Limb (tissue), 2 donors: ENCODE measurements at regions not wholly inside any gene's neighbourhood (a gene's known extent, or its start where the extent isn't known, plus 50 kb on each side); places are given as distances from the start of the nearest gene placed in this dataset.
"Not testable (repeated sequence)": the region's sequence is repeated elsewhere in the genome, so short reads cannot be mapped to it uniquely, and the experiment has no call there.

Experiments
- DNase-seq, 2 donors: peaks; one replicate each; pipeline ENCODE4 v3.0.0-alpha.2; 2016; ENCODE audit errors: extremely low spot score in 2 of 2

DNA sequence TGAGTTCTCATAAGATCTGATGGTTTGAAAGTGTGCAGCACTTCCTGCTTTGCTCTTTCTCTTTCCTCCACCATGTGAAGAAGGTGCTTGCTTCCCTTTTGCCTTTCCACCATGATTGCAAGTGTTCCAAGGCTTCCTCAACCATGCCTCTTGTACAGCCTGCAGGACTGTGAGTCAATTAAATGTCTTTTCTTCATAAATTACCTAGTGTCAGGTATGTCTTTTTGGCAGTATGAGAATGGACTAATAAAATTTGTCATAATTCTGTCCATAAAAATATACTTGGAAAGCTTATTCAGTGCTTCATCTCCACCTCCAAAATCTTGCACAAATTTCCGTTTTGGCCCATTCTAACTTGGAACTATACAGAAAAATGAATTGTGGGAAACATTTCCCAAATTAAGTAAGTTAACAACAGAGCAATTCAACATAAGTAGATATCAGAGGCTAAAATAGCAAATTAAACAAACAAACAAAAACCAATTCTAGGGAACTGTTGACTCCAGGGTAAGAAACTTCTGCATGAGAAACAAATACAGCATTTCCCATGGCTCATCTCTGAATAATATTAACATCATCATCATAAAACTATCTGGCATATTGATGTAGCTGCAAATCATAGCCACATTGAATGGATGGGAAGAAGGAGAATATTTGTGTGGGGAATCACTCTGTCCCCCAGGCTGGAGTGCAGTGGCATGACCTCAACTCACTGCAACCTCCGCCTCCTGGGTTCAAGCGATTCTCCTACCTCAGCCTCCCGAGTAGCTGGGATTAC lies 459.5 kb upstream of the FAR2 start:
- DNase-seq, result no peak

DNA sequence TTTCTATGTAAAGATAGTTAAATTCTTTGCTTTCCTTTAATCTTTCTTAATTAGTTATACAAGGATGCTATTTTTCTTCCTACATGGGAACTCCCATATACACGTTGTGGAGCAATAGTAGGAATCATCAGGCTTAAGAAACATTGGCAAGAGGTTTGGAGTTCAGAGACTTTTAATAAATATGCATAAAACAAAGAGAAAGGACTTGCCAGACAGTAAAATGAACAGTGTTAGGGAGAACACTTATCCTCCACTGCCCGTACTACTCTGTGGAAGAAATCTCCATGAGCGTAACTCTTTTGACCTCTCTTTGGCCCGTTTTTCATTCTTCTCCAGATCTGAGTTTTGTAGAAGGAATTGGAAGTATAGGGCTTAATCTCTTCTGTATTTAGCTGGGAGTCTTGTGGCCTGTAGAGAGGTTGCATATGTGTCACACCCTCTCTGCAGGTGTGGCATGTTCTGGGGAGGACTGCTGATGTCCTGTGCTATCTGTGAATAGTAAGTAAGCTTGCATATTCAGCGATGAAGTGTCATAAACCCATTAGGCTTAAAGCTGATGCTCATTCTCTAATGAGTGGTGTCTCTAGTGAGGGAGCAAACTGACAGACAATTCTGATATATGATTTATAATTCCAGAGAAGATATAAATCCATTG lies 455.4 kb upstream of the FAR2 start:
- no peak for DNase-seq

DNA sequence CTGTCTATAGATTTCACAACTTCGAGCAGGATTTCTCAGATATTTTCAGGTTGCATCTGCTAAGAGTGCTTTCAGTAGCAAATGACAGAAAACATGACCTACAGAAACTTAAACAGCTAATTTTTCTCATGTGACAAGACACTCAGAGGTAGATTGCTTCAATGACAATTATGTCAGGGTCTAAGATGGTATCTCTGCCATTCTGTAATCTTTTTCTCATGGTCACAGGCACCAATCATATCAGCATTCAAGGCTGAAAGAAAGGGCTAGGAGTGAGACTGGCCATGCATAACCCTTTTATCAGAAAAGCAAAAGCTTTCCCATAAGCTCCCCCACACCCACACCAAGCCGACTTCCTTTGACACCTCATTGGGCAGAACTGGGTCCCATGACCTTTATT lies 450.5 kb upstream of the FAR2 start:
- no peak for DNase-seq

DNA sequence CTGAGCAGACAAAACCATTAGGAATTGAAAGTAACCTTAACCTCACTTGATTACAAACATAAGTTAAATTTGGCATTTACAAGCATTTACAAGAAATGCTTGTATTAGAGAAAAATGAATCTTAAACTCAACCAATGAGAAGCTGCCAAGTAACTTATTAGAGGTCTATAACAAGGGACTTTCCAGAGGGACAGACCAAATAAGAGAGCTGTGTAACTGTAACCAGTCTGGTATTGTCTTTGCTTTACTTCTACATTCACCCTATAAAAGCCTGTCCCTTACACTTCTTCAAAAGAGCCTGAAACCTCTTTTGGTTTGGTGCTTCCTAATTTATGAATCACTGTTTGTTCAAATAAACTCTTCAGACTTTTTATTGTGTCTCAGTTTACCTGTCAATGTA lies 450.0 kb upstream of the FAR2 start:
- no peak for DNase-seq

DNA sequence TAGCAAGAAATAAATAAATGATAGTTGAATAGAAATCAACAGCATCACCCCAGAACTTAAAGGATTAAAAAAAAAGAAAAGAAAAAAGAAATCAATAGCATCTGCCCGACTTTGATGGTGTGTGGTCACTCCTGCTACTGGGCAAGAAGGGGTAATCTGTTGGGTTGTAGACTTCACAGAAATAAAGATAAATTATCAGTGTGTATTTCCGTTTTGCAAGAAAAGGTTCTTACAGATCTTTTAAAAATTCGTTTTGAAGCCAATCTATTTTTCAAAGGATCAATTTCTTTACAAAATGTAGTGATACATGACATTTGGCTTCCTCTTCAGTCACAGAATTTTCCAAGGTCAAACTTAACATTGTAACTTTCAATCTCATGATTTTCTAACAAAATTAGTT lies 448.9 kb upstream of the FAR2 start:
- no peak for DNase-seq

DNA sequence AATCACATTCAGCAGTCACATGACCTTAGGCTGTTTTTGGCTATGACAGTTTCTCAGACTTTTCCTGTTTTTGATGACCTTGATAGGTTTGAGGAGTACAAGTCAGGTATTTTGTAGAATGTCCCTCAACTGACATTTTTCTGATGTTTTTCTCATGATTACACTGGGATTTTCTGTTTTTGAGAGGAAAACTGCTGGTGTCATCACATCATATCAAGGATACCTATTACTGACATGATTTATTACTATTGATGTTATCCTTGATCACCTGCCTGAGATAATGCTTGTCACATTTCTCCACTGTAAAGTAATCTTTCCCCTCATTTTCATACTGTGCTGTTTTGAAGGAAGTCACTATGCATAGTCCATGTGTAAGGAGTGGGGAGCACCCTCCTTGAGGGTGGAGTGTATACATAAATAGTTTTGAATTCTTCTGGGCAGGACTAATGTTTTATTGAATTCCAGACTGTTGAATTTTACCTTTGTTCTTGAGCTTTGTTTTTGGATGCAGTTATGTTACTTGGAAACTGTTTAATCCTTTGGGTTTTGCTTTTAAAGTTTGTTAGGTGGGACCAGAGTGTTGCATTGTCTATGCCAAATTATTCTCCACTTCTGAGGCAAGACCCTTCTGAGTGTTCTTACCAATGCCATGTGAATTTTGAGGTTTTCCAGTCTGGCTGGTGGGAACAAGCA lies 444.5 kb upstream of the FAR2 start:
- DNase-seq, result no peak

DNA sequence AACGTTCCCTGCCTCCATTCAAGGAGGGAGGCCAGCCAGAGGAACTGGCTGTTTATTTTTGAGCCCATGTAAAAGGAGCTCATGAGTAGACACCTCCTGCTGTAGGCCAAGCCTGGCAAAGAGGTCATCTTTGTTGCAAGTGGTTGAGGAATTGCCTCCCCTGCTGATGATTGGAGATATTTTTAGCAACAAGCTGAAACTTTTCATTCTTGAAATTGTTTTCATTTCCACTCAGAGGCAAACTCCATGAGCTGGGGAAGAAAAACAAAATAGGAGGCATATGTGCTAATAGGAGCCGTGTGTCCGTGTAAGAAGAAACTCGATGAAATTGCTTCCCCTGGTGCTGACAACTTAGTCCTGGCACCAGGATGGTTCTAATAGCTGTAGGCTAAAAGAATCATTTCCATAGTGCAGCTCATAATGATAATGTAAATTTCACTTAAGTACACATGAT lies 440.1 kb upstream of the FAR2 start:
- DNase-seq, result no peak

DNA sequence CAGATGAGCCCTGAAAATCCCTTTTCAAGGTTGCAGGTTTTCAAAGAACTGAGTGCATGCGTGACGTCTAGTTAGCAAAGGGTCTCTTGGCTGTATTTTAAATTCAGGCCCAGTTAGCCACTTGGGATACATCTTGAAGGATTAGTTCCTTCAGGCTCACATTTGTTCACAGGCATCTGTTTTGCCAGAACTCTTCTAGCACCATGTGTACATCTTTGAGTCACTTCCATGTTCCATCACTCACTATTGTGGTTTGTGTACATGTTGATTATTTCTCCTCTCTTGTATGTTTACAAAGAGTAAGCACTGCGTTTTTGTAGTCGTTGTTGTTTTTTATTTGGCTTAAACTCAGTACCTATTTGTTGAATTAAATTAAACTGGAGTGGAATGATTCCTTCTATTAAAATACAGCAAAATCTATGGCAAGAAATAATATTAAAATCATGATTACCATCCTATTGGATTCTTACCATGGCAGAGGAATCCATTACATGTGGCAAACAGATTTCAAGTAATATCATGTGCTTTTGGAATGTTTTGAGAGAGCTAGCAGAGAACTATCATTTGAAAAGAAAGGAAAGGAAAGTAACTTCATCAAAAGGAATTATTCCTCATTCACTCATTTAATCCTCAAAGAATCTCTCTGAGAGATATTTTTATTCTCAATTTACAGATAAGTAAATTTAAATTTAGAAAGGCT lies 438.9 kb upstream of the FAR2 start:
- DNase-seq, result no peak

DNA sequence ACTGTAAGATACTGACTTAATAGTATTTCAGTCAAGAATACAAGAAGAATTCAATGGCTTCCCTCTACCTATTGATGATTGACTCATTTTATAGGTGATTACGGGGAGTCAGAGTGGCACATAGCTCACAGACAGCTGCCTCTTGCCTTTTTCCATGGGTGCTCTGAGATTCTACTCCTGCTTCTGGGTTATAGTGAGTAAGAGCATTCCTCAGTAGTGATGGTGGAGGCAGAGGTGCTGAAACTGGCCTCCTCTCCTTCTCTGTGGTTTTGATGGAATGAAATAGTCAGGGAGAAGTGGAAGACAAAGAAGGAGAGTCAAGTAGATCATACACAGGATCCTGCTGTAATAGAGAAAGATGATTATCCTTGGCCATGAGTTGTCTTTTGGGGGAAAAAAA lies 438.2 kb upstream of the FAR2 start:
- no peak for DNase-seq

DNA sequence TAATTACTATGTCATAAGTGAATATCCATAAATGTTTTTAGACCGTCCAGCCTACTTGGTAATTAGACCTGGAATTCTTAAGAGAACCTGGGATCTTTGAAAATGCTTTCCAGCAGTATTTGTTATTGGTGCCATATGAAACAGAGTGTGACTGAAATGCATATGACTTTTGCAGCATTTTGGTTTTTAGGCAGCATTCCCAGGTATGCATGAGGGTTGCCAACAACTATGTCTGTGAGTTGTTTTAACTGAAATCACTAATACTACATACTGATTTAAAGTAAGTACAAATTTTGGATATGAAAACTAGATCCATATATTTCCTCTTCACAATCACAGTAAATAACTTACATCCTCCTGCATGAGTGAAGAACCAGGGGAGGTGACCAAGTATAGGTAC lies 437.7 kb upstream of the FAR2 start:
- DNase-seq, result no peak

DNA sequence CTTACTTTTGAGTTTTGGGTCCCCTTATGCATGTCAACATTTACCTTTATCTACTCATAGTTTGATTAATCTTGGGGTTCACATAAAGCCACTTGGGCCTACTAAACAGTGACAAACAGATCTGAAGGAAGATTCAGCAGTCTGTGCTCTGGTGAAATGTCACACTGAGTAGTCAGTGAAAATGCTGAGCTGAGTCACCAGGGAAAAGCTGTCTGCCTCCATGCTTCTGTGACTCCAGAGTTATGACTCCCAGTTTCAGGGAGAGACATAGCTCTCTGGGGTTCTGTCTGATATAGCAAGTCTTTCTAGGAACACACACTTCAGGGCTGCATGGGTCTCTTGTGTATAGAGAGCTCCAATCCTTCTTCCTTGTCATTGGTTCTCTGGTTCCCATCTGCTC lies 406.3 kb upstream of the FAR2 start:
- DNase-seq, result no peak

DNA sequence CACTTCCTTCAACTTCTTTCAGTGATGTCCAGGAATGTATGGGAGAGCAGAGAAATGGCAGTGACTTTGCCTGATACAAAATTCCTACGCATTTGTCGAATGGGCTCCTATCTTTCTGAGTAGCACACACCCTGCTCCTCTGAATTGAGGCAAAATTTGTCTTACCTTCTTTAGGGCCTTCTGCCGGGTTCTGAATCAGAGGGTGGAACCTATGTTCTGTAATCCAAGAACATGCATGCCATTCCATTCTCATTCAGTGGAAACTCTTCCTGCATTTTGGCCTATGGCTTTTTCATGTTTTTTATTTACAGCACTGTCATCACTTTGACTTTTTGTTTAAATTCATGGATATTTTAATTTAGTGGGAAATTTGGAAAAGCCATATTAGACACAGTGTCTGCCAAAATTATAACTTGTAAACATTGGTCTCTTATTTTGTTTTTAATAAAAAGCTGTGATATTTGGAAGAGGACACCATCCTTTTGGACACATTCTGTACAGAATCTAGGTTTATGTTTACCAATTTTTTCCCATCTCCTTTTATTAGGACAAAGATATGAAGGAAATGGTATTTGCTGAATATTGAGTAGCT lies 402.2 kb upstream of the FAR2 start:
- no peak for DNase-seq

DNA sequence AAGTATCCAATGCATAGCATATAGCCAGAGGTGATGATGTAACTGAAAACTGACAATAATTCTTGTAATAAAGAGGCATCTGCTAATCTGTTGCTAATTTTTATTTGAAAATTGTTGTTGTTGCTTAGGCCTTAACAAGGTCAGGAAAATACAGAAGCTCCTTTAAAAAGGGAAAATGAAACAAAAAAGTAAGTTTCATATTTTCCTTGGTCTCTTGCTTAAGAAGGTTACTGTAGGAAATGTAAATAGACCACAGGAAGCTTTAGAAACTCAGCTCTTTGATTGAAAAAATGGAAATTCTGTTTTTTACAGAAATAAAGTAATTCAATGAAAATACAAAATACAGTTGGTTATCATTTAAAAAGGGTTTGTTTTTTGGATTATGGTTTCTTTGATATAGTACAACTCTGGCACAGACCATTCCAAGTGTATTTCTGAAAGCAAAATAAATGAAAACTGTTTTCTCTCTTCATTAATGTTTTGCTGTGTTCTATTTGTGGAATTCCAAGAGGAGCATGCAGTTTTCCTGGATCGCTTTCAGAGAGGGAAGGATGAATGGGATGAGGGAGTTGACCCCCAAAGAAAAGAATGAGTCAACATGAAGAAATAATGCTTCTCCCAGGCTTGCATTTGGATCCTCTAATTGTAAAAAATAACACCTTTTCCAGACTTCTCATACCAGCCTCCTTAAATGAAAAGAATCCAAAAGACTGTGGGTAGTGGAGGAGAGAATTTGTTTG lies 398.0 kb upstream of the FAR2 start:
- DNase-seq, result no peak

DNA sequence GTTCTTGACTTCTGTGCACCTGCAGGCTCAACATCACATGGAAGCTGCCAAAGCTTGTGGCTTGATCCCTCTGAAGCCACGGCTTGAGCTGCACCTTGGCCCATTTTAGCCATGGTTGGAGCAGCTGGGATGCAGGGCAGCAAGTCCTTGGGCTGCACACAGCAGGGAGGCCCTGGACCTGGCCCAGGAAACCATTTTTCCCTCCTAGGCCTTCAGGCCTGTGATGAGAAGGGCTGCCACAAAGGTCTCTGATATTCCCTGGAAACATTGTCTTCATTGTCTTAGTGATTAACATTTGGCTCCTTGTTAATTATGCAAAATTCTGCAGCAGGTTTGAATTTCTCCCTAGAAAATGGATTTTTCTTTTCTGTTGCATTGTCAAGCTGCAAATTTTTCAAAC lies 394.1 kb upstream of the FAR2 start:
- DNase-seq, result no peak

DNA sequence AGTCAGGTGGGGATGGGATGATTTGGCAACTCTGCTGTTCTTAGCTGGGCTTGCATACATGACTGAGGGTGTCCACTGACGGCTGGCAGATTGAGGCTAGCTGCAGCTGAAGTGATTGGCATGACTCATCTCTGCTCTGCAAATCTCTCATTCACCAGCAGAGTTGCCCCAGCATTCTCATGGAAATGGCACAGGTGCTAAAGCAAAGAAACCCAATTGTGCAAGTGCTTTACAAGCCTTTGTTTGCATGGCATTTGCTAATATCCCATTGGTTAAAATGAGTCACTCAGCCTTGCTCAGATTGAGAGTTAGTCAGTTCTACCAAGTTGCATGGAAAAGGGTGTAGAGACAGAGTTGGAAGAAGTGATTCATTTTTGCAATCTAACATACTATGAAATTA lies 389.7 kb upstream of the FAR2 start:
- DNase-seq, result no peak

DNA sequence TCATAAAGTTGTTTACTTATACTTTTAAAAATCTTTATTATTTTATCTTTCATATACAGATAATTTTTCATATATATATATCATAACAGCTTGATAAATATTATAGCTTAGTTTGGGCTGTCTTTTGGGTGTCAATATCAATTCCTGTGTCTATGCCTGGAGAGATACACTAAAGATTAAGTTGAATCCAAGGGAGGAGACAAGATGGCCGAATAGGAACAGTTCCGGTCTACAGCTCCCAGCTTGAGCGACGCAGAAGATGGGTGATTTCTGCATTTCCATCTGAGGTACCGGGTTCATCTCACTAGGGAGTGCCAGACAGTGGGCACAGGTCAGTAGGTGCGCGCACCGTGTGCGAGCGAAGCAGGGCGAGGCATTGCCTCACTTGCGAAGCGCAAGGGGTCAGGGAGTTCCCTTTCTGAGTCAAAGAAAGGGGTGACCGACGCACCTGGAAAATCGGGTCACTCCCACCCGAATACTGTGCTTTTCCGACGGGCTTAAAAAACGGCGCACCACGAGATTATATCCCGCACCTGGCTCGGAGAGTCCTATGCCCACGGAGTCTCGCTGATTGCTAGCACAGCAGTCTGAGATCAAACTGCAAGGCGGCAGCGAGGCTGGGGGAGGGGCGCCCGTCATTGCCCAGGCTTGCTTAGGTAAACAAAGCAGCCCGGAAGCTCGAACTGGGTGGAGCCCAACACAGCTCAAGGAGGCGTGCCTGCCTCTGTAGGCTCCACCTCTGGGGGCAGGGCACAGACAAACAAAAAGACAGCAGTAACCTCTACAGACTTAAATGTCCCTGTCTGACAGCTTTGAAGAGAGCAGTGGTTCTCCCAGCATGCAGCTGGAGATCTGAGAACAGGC lies 388.8 kb upstream of the FAR2 start:
- DNase-seq, result not testable (repeated sequence)

DNA sequence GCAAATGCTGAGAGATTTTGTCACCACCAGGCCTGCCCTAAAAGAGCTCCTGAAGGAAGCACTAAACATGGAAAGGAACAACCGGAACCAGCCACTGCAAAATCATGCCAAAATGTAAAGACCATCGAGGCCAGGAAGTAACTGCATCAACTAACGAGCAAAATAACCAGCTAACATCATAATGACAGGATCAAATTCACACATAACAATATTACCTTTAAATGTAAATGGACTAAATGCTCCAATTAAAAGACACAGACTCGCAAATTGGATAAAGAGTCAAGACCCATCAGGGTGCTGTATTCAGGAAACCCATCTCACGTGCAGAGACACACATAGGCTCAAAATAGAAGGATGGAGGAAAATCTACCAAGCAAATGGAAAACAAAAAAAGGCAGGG lies 387.2 kb upstream of the FAR2 start:
- not testable (repeated sequence) for DNase-seq

DNA sequence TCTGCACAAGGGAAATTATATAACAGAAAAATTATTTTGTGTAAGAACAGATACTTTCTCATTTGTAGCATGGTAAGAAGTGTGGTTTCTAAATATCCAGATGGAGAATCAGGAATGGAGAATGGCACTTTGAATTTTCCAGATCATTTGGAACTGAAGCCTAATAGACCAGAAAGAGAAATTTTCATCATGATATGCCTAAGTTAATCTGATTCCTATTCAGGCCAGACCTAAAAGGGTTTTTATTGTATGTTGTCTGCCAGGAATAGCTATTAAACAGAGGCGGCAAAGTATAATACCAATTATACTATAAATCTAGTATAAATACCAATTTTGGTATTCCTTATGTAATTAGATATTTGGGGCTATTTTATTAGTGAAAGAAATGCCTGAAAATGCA lies 382.7 kb upstream of the FAR2 start:
- DNase-seq, result no peak

DNA sequence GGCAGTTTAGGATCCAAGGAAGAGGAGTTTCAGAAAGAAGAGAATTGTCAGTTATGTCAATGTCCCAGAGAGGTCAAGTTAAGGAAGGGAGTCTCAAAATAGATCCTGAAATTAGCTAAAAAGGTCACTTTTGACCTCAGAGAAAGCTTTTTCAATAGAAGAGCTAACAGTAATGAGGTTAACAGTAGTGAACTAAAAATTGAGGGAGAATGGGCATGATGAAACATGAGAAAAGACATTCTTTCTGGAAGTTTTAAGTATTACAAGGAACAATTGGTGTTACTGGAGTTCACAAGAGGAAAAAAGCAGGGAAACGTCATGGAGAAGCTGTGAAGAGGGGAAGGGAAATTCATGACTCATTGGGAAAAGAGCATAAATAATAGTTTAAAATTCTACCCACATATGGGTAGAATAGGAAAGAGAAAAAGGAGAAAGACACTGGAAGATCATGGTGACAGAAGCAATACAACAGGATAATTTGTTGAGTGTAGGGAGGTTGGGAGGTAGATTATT lies 381.2 kb upstream of the FAR2 start:
- no peak for DNase-seq

DNA sequence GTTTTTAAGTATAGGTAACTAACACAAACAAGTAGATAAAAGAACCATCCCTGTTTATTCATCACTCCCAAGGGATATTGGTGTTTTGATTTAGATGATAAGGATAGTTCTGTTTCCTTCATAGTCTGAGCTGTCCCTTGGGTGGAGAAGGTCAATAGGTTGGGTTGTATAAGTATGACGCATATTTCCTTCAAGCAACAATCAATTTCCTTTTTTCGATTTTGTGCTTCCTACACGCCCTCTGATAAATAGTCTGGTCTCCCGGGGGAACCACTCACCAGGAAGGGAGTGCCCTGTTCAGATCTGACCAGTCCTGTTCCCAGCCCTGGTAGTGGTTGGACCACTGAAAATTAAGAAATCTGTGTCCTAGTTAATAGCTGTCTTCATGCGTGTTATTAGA lies 378.8 kb upstream of the FAR2 start:
- DNase-seq, result no peak
